Astrocyte of the spinal cord (primary cell): ENCODE measurements at regions not wholly inside any gene's neighbourhood (a gene's known extent, or its start where the extent isn't known, plus 50 kb on each side); places are given as distances from the start of the nearest gene placed in this dataset.

Experiments used
- DNase-seq: peaks from one replicate; pipeline ENCODE4 v3.0.0; 2011; ENCODE audit warnings: low read depth, low spot score
- H3K4me3 ChIP-seq: 2 replicates; pipeline ENCODE4 v1.5.1; 2011; ENCODE audit warnings: low read depth, mild to moderate bottlenecking, low read length, moderate library complexity
- in situ Hi-C: cut with HindIII; loops from 2 replicates; pipeline ENCODE4 v1.10.0; 2017; ENCODE audit warnings: low sequenced_read_pairs
- TF ChIP-seq, protein P1 (sequence below): IDR thresholded peaks from 2 replicates; pipeline ENCODE4 v1.5.1; 2012; ENCODE audit warnings: low read depth, mild to moderate bottlenecking, low read length, inconsistent platforms

DNA sequence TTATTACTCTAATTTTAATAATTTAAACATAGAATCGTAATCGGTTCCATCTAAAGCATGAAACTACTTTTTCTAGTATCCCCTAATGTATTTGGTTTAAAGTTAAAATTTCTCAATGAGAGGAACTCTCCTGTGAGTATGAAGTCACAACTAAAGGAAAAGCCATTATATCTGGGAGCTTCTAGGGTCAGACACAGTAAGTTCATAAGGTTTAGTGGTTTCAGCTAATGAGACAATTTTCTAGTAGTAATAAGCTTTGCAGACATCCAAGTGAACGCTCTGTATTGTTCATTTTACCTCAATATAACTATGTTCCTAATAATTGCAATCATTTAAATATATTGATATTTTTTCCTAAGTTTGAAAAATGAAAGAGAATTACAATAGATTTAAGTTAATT, 364.4 kb upstream of the CDH9 start:
- in situ Hi-C loops, result no loop called here
- DNase-seq, result no peak
- TF ChIP-seq, protein P1, sequence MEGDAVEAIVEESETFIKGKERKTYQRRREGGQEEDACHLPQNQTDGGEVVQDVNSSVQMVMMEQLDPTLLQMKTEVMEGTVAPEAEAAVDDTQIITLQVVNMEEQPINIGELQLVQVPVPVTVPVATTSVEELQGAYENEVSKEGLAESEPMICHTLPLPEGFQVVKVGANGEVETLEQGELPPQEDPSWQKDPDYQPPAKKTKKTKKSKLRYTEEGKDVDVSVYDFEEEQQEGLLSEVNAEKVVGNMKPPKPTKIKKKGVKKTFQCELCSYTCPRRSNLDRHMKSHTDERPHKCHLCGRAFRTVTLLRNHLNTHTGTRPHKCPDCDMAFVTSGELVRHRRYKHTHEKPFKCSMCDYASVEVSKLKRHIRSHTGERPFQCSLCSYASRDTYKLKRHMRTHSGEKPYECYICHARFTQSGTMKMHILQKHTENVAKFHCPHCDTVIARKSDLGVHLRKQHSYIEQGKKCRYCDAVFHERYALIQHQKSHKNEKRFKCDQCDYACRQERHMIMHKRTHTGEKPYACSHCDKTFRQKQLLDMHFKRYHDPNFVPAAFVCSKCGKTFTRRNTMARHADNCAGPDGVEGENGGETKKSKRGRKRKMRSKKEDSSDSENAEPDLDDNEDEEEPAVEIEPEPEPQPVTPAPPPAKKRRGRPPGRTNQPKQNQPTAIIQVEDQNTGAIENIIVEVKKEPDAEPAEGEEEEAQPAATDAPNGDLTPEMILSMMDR, result no peak
- H3K4me3 ChIP-seq, result no peak overlapping the region

DNA sequence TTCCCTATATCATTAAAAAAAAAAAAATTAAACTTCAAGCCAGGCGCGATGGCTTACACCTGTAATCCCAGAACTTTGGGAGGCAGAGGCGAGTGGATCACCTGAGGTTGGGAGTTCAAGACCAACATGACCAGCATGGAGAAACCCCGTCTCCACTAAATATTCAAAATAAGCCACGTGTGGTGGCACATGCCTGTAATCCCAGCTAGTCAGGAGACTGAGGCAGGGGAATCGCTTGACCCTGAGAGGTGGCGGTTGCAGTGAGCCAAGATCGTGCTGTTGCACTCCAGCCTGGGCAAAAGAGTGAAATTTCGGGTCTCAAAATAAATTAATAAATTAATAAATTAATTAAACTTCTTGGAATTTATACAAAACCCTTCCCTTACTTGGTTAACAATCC, 358.6 kb upstream of the CDH9 start:
- no peak for DNase-seq
- H3K4me3 ChIP-seq, result no peak overlapping the region
- TF ChIP-seq, protein P1, result no peak
- in situ Hi-C loops, result no loop called here

DNA sequence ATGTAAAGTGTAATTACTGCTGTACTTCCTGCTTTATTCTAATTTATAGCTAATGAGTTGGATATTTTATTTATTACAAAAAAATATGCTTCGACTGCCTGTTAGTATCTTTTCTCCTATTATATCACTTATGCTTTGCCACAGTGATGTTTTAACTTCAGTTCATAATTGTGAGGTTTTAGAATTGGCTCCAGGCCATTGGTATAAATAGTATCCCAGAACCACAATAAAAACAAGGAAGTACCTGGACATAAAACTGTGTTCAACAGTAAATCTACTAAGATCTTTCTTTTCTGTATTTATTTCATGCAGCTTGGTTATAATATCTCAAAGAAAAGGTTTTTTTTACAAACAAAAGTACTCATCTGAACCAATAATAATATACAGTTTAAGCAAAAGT, 354.3 kb upstream of the CDH9 start:
- in situ Hi-C loops, result no loop called here
- TF ChIP-seq, protein P1, result no peak
- no peak overlapping the region for H3K4me3 ChIP-seq
- no peak for DNase-seq

DNA sequence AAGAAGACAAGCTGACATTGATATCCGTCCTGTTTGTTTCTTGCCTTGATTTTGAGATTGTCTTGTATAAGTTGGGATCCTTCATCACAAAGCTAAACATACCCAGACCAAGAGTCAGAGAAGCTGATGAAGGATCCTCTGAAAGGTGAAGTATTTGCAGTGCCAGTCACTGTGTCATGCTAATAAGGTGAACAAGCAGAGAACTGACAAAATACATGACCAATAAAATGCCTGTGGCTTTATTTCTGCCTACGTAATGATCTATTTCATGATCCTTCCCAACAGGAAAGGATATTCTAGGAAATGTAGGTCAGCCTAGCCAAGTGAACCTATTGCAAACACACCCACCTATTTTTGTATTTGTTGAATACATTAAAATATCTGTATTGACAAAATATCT, 351.3 kb upstream of the CDH9 start:
- no peak overlapping the region for H3K4me3 ChIP-seq
- in situ Hi-C loops, result no loop called here
- no peak for DNase-seq
- TF ChIP-seq, protein P1, result no peak

DNA sequence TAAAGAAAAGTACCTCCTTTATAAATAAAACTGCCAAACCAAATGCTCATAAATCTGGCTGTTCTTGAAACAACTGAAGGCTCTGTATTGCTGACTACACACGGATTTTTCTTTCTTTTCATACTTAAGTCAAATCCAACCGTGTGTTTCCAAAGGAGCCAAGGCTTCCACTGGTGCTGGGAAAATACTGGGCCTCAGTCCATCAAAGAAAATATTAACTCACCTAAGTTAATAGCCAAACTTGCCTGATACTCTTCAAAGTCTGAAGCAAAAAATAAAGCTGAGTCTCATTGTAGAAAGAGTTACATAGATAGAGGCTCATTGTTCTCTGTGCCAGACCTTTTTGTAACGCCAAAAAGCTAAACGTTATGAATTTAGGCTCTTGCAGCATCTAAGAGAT, 350.4 kb upstream of the CDH9 start:
- no peak overlapping the region for H3K4me3 ChIP-seq
- in situ Hi-C loops, result no loop called here
- TF ChIP-seq, protein P1, result no peak

DNA sequence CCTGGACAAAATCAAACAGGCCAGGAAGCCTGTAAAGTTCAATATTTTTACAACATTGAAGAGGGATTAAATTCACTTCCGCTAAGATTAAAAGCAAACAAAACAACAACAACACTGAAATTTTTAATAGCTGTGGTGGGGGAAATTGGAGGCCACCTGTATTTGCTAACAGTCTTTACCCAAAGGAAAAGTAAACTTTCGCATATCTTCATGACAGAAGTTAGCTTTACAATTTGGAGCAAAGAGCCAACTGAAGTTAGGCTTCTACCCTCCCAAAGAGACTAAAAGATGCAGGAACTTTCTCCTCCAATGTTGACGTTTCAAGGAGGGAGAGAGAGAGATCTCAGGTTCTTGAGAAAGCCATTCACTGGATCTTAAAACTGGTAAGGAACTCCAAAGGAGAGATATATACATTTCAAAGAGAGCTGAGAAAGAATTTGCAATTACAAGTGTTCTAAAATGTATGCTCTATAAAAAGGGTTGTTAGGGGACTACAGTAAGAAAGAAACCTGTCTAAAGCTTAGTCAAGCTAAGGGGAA, 349.2 kb upstream of the CDH9 start:
- TF ChIP-seq, protein P1, result no peak
- in situ Hi-C loops, result no loop called here
- H3K4me3 ChIP-seq, result no peak overlapping the region
- no peak for DNase-seq

More for the DNA sequence above, 350.4 kb upstream of the CDH9 start:
- DNase-seq, result no peak

DNA sequence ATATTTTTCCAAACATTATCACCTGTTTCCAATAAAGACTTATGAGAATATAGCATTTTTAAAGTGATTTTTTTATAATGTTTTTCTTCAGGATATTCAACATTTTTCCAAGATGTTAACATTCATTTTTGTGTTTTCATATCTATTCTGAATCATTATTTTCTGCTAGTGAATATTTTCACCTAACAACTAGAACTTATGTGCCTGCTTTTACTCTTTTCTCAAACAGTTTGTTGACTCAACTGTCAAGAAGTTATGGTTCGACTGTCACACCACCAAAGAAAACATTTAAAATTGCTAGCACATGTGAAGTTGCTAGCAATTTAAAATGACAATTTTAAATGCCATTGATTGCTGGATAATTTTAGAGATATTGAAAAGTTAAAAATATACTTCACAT, 343.3 kb upstream of the CDH9 start:
- in situ Hi-C loops, result no loop called here
- DNase-seq, result no peak

More for the DNA sequence above, 343.3 kb upstream of the CDH9 start:
- TF ChIP-seq, protein P1, result no peak
- H3K4me3 ChIP-seq, result no peak overlapping the region
